Hepatocyte (in vitro differentiated cells): ENCODE measurements at regions not wholly inside any gene's neighbourhood (a gene's known extent, or its start where the extent isn't known, plus 50 kb on each side); places are given as distances from the start of the nearest gene placed in this dataset.

Source experiments
- CTCF ChIP-seq: fragments of 200-600 bp; sonication (generic); IDR thresholded peaks from 2 replicates; pipeline ENCODE4 v1.5.1; 2016; ENCODE audit warnings: antibody characterized with exemption, mild to moderate bottlenecking; ENCODE audit not compliant: poor library complexity
- EZH2phosphoT487 ChIP-seq: fragments of 200-600 bp; sonication (generic); IDR thresholded peaks from one replicate; pipeline ENCODE4 v1.6.1; 2018; ENCODE audit warnings: antibody characterized with exemption, mild to moderate bottlenecking, low read depth, moderate library complexity; ENCODE audit not compliant: unreplicated experiment, severe bottlenecking

GRCh38 chr18:45324495-45325113 is 290.7 kb upstream of the SLC14A2 start:
- TF ChIP-seq EZH2phosphoT487 (no peak), CTCF (no peak)
